ENCODE measurements at regions not wholly inside any gene's neighbourhood (a gene's known extent, or its start where the extent isn't known, plus 50 kb on each side); places are given as distances from the start of the nearest gene placed in this dataset.

- TF ChIP-seq, protein P1, sequence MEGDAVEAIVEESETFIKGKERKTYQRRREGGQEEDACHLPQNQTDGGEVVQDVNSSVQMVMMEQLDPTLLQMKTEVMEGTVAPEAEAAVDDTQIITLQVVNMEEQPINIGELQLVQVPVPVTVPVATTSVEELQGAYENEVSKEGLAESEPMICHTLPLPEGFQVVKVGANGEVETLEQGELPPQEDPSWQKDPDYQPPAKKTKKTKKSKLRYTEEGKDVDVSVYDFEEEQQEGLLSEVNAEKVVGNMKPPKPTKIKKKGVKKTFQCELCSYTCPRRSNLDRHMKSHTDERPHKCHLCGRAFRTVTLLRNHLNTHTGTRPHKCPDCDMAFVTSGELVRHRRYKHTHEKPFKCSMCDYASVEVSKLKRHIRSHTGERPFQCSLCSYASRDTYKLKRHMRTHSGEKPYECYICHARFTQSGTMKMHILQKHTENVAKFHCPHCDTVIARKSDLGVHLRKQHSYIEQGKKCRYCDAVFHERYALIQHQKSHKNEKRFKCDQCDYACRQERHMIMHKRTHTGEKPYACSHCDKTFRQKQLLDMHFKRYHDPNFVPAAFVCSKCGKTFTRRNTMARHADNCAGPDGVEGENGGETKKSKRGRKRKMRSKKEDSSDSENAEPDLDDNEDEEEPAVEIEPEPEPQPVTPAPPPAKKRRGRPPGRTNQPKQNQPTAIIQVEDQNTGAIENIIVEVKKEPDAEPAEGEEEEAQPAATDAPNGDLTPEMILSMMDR (IDR thresholded peaks at IDR 0.05; ENCODE audit: insufficient read depth, low read length, poor library complexity, severe bottlenecking) = no peak
- no peaks in the 10 kb centered on the region for H3K36me3 ChIP-seq (ENCODE audit: control insufficient read depth, insufficient read depth, low read length)
- H3K4me3 ChIP-seq (ENCODE audit: low read depth, low read length) = no peak overlapping the region
- no peak for DNase-seq (ENCODE audit: low read depth)
- H3K27me3 ChIP-seq (ENCODE audit: control insufficient read depth, insufficient read depth, low read length) = no peaks in the 10 kb centered on the region
Observed at GRCh38 chr5:117143406-117143805, 568.8 kb upstream of the SEMA6A start.

DNA sequence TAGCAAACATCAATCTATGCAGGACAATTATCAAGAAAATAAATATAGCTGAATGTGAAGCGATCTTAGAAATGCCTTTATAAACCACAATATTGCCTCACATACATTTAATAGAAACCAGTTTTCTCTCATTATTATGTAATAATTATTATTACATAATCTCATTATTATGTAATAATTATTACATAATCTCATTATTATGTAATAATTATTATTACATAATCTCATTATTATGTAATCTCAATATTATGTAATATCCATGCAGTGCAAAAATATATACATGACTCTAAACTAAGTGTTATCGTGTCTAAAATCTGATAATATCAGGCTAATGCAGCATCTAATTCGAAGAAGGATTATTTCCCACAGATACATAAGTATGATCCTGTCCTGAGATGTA is 563.9 kb upstream of the SEMA6A start:
- Histone ChIP-seq H3K27me3 (ENCODE audit: control insufficient read depth, insufficient read depth, low read length) (no peaks in the 10 kb centered on the region), H3K4me3 (ENCODE audit: low read depth, low read length) (no peak overlapping the region), H3K36me3 (ENCODE audit: control insufficient read depth, insufficient read depth, low read length) (no peaks in the 10 kb centered on the region)
- DNase-seq (ENCODE audit: low read depth) = no peak
- TF ChIP-seq, protein P1 (IDR thresholded peaks at IDR 0.05; ENCODE audit: insufficient read depth, low read length, poor library complexity, severe bottlenecking) = no peak

- DNase-seq (ENCODE audit: low read depth) = no peak
- H3K4me3 ChIP-seq (ENCODE audit: low read depth, low read length) = no peak overlapping the region
- no peaks in the 10 kb centered on the region for H3K27me3 ChIP-seq (ENCODE audit: control insufficient read depth, insufficient read depth, low read length)
- no peaks in the 10 kb centered on the region for H3K36me3 ChIP-seq (ENCODE audit: control insufficient read depth, insufficient read depth, low read length)
- TF ChIP-seq, protein P1 (IDR thresholded peaks at IDR 0.05; ENCODE audit: insufficient read depth, low read length, poor library complexity, severe bottlenecking) = no peak
Observed at GRCh38 chr5:117135851-117136250, 561.2 kb upstream of the SEMA6A start.

GRCh38 chr5:117133198-117133597 is 558.6 kb upstream of the SEMA6A start:
- Histone ChIP-seq H3K36me3 (ENCODE audit: control insufficient read depth, insufficient read depth, low read length) (no peaks in the 10 kb centered on the region), H3K4me3 (ENCODE audit: low read depth, low read length) (no peak overlapping the region), H3K27me3 (ENCODE audit: control insufficient read depth, insufficient read depth, low read length) (no peaks in the 10 kb centered on the region)
- TF ChIP-seq, protein P1 (IDR thresholded peaks at IDR 0.05; ENCODE audit: insufficient read depth, low read length, poor library complexity, severe bottlenecking) = no peak
- no peak for DNase-seq (ENCODE audit: low read depth)

GRCh38 chr5:117131876-117132275 is 557.3 kb upstream of the SEMA6A start:
- no peaks in the 10 kb centered on the region for H3K36me3 ChIP-seq (ENCODE audit: control insufficient read depth, insufficient read depth, low read length)
- DNase-seq (ENCODE audit: low read depth) = no peak
- H3K4me3 ChIP-seq (ENCODE audit: low read depth, low read length) = no peak overlapping the region
- no peaks in the 10 kb centered on the region for H3K27me3 ChIP-seq (ENCODE audit: control insufficient read depth, insufficient read depth, low read length)
- TF ChIP-seq, protein P1 (IDR thresholded peaks at IDR 0.05; ENCODE audit: insufficient read depth, low read length, poor library complexity, severe bottlenecking) = no peak

GRCh38 chr5:117131048-117131679 is 556.5 kb upstream of the SEMA6A start:
- Histone ChIP-seq H3K36me3 (ENCODE audit: control insufficient read depth, insufficient read depth, low read length) (no peaks in the 10 kb centered on the region), H3K4me3 (ENCODE audit: low read depth, low read length) (no peak overlapping the region), H3K27me3 (ENCODE audit: control insufficient read depth, insufficient read depth, low read length) (no peaks in the 10 kb centered on the region)
- no peak for DNase-seq (ENCODE audit: low read depth)
- TF ChIP-seq, protein P1 (IDR thresholded peaks at IDR 0.05; ENCODE audit: insufficient read depth, low read length, poor library complexity, severe bottlenecking) = no peak

Measured in kidney epithelial cell (primary cell).